Endodermal cell (in vitro differentiated cells): ENCODE measurements at regions not wholly inside any gene's neighbourhood (a gene's known extent, or its start where the extent isn't known, plus 50 kb on each side); places are given as distances from the start of the nearest gene placed in this dataset.

Source experiments
- DNase-seq: peaks from one replicate; pipeline ENCODE4 v3.0.0-alpha.2; 2017
- H3K27ac ChIP-seq: 2 replicates; pipeline ENCODE4 v1.5.1; 2013; ENCODE audit warnings: mild to moderate bottlenecking, low read depth, low read length, moderate library complexity
- H3K27me3 ChIP-seq: 2 replicates; pipeline ENCODE4 v1.6.1; 2013; ENCODE audit warnings: mild to moderate bottlenecking, low read length, moderate library complexity; ENCODE audit not compliant: insufficient read depth, control insufficient read depth, poor library complexity, severe bottlenecking
- H3K36me3 ChIP-seq: 2 replicates; pipeline ENCODE4 v1.7.0; 2013; ENCODE audit warnings: mild to moderate bottlenecking, low read length, moderate library complexity; ENCODE audit not compliant: control insufficient read depth, insufficient read depth
- H3K4me1 ChIP-seq: one replicate; pipeline ENCODE4 v1.7.0; 2013; ENCODE audit warnings: low read length; ENCODE audit not compliant: control insufficient read depth, insufficient read depth
- H3K4me3 ChIP-seq: 2 replicates; pipeline ENCODE4 v1.5.1; 2013; ENCODE audit warnings: mild to moderate bottlenecking, low read length, moderate library complexity
- H3K9ac ChIP-seq: 2 replicates; pipeline ENCODE4 v1.6.1; 2013; ENCODE audit warnings: mild to moderate bottlenecking, low read length, moderate library complexity; ENCODE audit not compliant: poor library complexity, severe bottlenecking; ENCODE audit errors: extremely low read depth
- H3K9me3 ChIP-seq: 2 replicates; pipeline ENCODE4 v1.6.1; 2013; ENCODE audit warnings: mild to moderate bottlenecking, low read length, moderate library complexity; ENCODE audit not compliant: control insufficient read depth
- H3K27ac Mint-ChIP-seq: 2 replicates; pipeline ENCODE4 v1.8.0; 2020; ENCODE audit warnings: mixed read lengths
- H3K27me3 Mint-ChIP-seq: 2 replicates; pipeline ENCODE4 v1.8.0; 2021; ENCODE audit warnings: mild to moderate bottlenecking, mixed read lengths; ENCODE audit not compliant: insufficient read depth
- H3K36me3 Mint-ChIP-seq: 2 replicates; pipeline ENCODE4 v1.8.0; 2020; ENCODE audit warnings: low read depth, mixed read lengths
- H3K4me1 Mint-ChIP-seq: 2 replicates; pipeline ENCODE4 v1.8.0; 2020; ENCODE audit warnings: mixed read lengths
- H3K4me3 Mint-ChIP-seq: 2 replicates; pipeline ENCODE4 v1.8.0; 2020; ENCODE audit warnings: mild to moderate bottlenecking, moderate library complexity, mixed read lengths
- H3K9me3 Mint-ChIP-seq: 2 replicates; pipeline ENCODE4 v1.8.0; 2020; ENCODE audit warnings: mild to moderate bottlenecking, mixed read lengths
- WGBS, 2 experiments: methylation state at CpG; one replicate each; pipeline versions ENCODE4 v1.1.5 to v1.1.7; 2013; ENCODE audit warnings: missing lambda C conversion rate in 2 of 2, mixed read lengths in 1 of 2; ENCODE audit not compliant: insufficient coverage in 1 of 2, insufficient read length in 1 of 2; 5-methylcytosine and 5-hydroxymethylcytosine counted together
- TF ChIP-seq, protein P1 (sequence below): fragments of 200-600 bp; sonication (generic); conservative IDR thresholded peaks from 2 replicates; pipeline ENCODE4 v1.5.0; 2021; ENCODE audit warnings: antibody characterized with exemption, mild to moderate bottlenecking

- H3K9me3 Mint-ChIP-seq = no peaks in the 10 kb centered on the region
- no peaks in the 10 kb centered on the region for H3K4me1 Mint-ChIP-seq
- Histone ChIP-seq H3K9me3 (no peaks in the 10 kb centered on the region), H3K36me3 (no peaks in the 10 kb centered on the region), H3K27ac (no peak overlapping the region), H3K27me3 (no peaks in the 10 kb centered on the region), H3K4me3 (no peak overlapping the region), H3K9ac (no peak overlapping the region), H3K4me1 (no peaks in the 10 kb centered on the region)
- H3K27me3 Mint-ChIP-seq = no peaks in the 10 kb centered on the region
- WGBS, 2 experiments = 100% methylated on average over 1 of the region's 1 CpG; no CpG with 5 or more reads in 1 of the 2 experiments
- no peak overlapping the region for H3K4me3 Mint-ChIP-seq
- H3K36me3 Mint-ChIP-seq = no peaks in the 10 kb centered on the region
- TF ChIP-seq, protein P1, sequence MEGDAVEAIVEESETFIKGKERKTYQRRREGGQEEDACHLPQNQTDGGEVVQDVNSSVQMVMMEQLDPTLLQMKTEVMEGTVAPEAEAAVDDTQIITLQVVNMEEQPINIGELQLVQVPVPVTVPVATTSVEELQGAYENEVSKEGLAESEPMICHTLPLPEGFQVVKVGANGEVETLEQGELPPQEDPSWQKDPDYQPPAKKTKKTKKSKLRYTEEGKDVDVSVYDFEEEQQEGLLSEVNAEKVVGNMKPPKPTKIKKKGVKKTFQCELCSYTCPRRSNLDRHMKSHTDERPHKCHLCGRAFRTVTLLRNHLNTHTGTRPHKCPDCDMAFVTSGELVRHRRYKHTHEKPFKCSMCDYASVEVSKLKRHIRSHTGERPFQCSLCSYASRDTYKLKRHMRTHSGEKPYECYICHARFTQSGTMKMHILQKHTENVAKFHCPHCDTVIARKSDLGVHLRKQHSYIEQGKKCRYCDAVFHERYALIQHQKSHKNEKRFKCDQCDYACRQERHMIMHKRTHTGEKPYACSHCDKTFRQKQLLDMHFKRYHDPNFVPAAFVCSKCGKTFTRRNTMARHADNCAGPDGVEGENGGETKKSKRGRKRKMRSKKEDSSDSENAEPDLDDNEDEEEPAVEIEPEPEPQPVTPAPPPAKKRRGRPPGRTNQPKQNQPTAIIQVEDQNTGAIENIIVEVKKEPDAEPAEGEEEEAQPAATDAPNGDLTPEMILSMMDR = no peak
- no peak overlapping the region for H3K27ac Mint-ChIP-seq
- no peak for DNase-seq
These were observed 341.7 kb upstream of the ZNF804A start for GRCh38 chr2:184256611-184257010.

- DNase-seq = no peak
- no peaks in the 10 kb centered on the region for H3K4me1 ChIP-seq
- H3K4me3 Mint-ChIP-seq = no peak overlapping the region
- no peak overlapping the region for H3K27ac Mint-ChIP-seq
- H3K36me3 ChIP-seq = no peaks in the 10 kb centered on the region
- H3K27me3 ChIP-seq = no peaks in the 10 kb centered on the region
- TF ChIP-seq, protein P1 = no peak
- H3K9me3 ChIP-seq = no peaks in the 10 kb centered on the region
- H3K27ac ChIP-seq = no peak overlapping the region
- no peaks in the 10 kb centered on the region for H3K4me1 Mint-ChIP-seq
- H3K27me3 Mint-ChIP-seq = no peaks in the 10 kb centered on the region
- H3K9ac ChIP-seq = no peak overlapping the region
- peaks cover 3% of the 10 kb centered on the region for H3K9me3 Mint-ChIP-seq
- no peaks in the 10 kb centered on the region for H3K36me3 Mint-ChIP-seq
- H3K4me3 ChIP-seq = no peak overlapping the region
These were observed 337.0 kb upstream of the ZNF804A start for GRCh38 chr2:184261331-184261730.

DNA sequence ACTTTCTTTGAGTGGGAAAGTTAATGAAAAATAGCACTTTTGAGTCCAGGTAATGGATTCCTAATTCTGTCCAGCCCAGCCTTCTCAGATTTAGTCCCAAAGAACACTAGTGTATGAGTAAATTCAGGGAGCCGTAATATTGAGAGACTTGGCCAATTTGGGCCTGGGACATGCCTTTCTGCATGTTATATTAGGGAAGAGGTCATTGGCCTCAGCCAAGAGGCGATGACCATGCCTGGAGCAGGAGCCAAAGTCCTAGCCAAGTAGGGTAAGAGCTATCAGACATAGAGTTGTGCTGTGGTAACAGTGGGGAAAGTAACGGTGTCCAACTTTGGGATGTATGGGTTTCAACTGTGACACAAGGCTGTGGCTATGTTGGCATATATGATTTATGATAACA, 336.5 kb upstream of the ZNF804A start:
- Mint-ChIP-seq H3K36me3 (no peaks in the 10 kb centered on the region), H3K4me3 (no peak overlapping the region), H3K27ac (no peak overlapping the region), H3K9me3 (peaks cover 3% of the 10 kb centered on the region), H3K27me3 (no peaks in the 10 kb centered on the region), H3K4me1 (no peaks in the 10 kb centered on the region)
- WGBS, 2 experiments = 93 to 100% methylated on average over 1 to 3 of the region's 3 CpGs
- no peak for DNase-seq
- TF ChIP-seq, protein P1 = no peak
- no peak overlapping the region for H3K9ac ChIP-seq
- no peak overlapping the region for H3K27ac ChIP-seq
- H3K9me3 ChIP-seq = no peaks in the 10 kb centered on the region
- no peaks in the 10 kb centered on the region for H3K27me3 ChIP-seq
- H3K36me3 ChIP-seq = no peaks in the 10 kb centered on the region
- no peak overlapping the region for H3K4me3 ChIP-seq
- H3K4me1 ChIP-seq = no peaks in the 10 kb centered on the region
